Heart left ventricle (tissue), 16 donors: ENCODE measurements at regions not wholly inside any gene's neighbourhood (a gene's known extent, or its start where the extent isn't known, plus 50 kb on each side); places are given as distances from the start of the nearest gene placed in this dataset.

Experiments
- ATAC-seq, 4 donors: fragments of 200-7000 bp; cut with Tn5 transposase; one replicate each; pipeline ENCODE4 v1.9.1; 2020 to 2022; ENCODE audit warnings: moderate library complexity in 4 of 4, mild to moderate bottlenecking in 3 of 4, moderate number of reproducible peaks in 1 of 4
- DNase-seq, 5 donors: peaks; one replicate each; pipeline ENCODE4 v3.0.0-alpha.2; 2020
- H3K27ac ChIP-seq, 12 donors: fragments of 200-600 bp; sonication (generic) in 4 of 12; one replicate each; pipeline versions ENCODE4 v1.5.0 to v1.8.0; 2016 to 2022; ENCODE audit warnings: mild to moderate bottlenecking in 2 of 12
- H3K27me3 ChIP-seq, 9 donors: fragments of 200-600 bp; sonication (generic) in 2 of 9; one replicate each; pipeline versions ENCODE4 v1.5.1 to v1.8.0; 2016 to 2022; ENCODE audit warnings: mild to moderate bottlenecking in 3 of 9
- H3K36me3 ChIP-seq, 9 donors: fragments of 200-600 bp; sonication (generic) in 2 of 9; one replicate each; pipeline versions ENCODE4 v1.5.0 to v1.8.0; 2018 to 2022; ENCODE audit warnings: mild to moderate bottlenecking in 2 of 9
- H3K4me1 ChIP-seq, 12 donors: fragments of 200-600 bp; sonication (generic) in 4 of 12; one replicate each; pipeline versions ENCODE4 v1.5.0 to v1.8.0; 2016 to 2022; ENCODE audit warnings: mild to moderate bottlenecking in 3 of 12
- H3K4me3 ChIP-seq, 12 donors: fragments of 200-600 bp; sonication (generic) in 4 of 12; one replicate each; pipeline versions ENCODE4 v1.5.0 to v1.8.0; 2017 to 2022; ENCODE audit warnings: mild to moderate bottlenecking in 9 of 12, moderate library complexity in 4 of 12
- H3K9me3 ChIP-seq, 12 donors: fragments of 200-600 bp; sonication (generic) in 4 of 12; one replicate each; pipeline versions ENCODE4 v1.5.0 to v1.8.0; 2016 to 2022; ENCODE audit warnings: mild to moderate bottlenecking in 1 of 12
- CTCF ChIP-seq, 12 donors: fragments of 200-600 bp; sonication (generic) in 4 of 12; IDR thresholded peaks; one replicate each; pipeline versions ENCODE4 v1.5.0 to v1.8.0; 2018 to 2022; ENCODE audit warnings: antibody characterized with exemption in 12 of 12, mild to moderate bottlenecking in 5 of 12
- POLR2A ChIP-seq, 2 donors: fragments of 450-650 bp; IDR thresholded peaks; one replicate each; pipeline ENCODE4 v1.6.1; 2017; ENCODE audit warnings: antibody characterized with exemption in 2 of 2, mild to moderate bottlenecking in 2 of 2, moderate library complexity in 2 of 2
- WGBS, 4 donors: extraction: QIAGEN DNeasy Blood & Tissue Kit in 2 of 4; methylation state at CpG; one replicate each; pipeline versions ENCODE4 v1.1.5 to v1.1.7; 2013 to 2018; 5-methylcytosine and 5-hydroxymethylcytosine counted together
- intact Hi-C, 10 donors: fragments of 100-400 bp; cut with DNase I; formaldehyde crosslinking; loops; one replicate each; pipeline versions ENCODE4 v1.11.1 to v1.14.2; 2022
- donor health status: ischemic (EF 13 %, LVEDD 7.1; RV severe dilation, severe dysfunction).
- donor health status: healthy with polysubstance abuse.
- donor health status: DM: no; HTN: yes; CAD: no.
- donor health status: DM: no; HTN: no; CAD: no.
- donor health status: ischemic (EF 25% LVEDD 6.9; RV normal size, moderate dysfunction).
- donor health status: ischemic (EF 25% LVEDD 5.7; RV mildly dilated, moderate dysfunction).
- donor health status: healthy.
- donor health status: DM: yes; HTN: yes; CAD: no.
- donor health status: ischemic (EF 35%, LVEDD 5.7; RV mildly dilated, moderate dysfunction).
- donor health status: nonischemic (EF 11% LVEDD 7.7; RV severe dilation, severe dysfunction).
- donor health status: DM: yes; HTN: yes; CAD: no.
- donor health status: PGD.
- donor health status: ischemic (EF 29% LVEDD 5.4; RV normal size, mild dysfunction).
- donor health status: nonischemic (EF 23%, LVEDD 6.1; RV moderate dilation, normal function).

DNA sequence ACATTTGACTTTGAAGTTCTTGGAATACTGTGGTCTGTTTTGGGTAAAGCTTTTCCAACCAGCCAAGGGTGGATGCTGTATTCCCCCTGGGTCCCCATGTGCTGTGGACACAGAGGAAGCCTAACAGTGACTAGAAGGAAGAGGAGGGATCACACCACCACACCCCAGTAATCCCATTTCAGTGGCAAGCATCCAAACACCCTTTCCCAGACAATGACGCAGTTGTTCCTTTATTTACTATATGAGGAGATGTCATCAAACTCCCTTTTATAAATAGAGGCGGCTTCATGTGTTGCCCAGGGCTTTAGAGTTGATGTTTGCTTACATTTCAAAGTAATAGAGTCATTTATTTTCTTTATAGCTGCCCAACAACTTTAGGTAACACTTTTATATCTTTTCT lies 959.4 kb upstream of the GYPC start:
- ATAC-seq (no peak), DNase-seq (no peak)
- intact Hi-C loops: no loop called here
- Histone ChIP-seq H3K27ac (no peak overlapping the region), H3K4me1 (no peaks in the 10 kb centered on the region), H3K9me3 (no peaks in the 10 kb centered on the region), H3K4me3 (no peak overlapping the region), H3K27me3 (no peaks in the 10 kb centered on the region), H3K36me3 (no peaks in the 10 kb centered on the region)
- 49 to 69% (median 60%) methylated on average over 2 of the region's 2 CpGs for WGBS, 4 donors
- TF ChIP-seq POLR2A (IDR thresholded peaks at IDR 0.05): no peak
- TF ChIP-seq CTCF (IDR thresholded peaks at IDR 0.05): no peak

- DNase-seq (no peak), ATAC-seq (no peak)
- intact Hi-C loops: no loop called here
- no peaks in the 10 kb centered on the region for H3K27me3 ChIP-seq
- H3K36me3 ChIP-seq: no peaks in the 10 kb centered on the region
- 59 to 83% (median 77%) methylated on average over 1 of the region's 1 CpG for WGBS, 4 donors
- no peak overlapping the region for H3K4me3 ChIP-seq
- TF ChIP-seq POLR2A (IDR thresholded peaks at IDR 0.05) (no peak), CTCF (IDR thresholded peaks at IDR 0.05) (no peak)
- no peak overlapping the region for H3K27ac ChIP-seq
- no peaks in the 10 kb centered on the region for H3K9me3 ChIP-seq
- no peaks in the 10 kb centered on the region for H3K4me1 ChIP-seq
Measured at GRCh38 chr2:125698280-125698679, 957.7 kb upstream of the GYPC start.

GRCh38 chr2:125701070-125701469 lies 954.9 kb upstream of the GYPC start:
- Histone ChIP-seq H3K36me3 (no peaks in the 10 kb centered on the region), H3K27ac (no peak overlapping the region), H3K4me3 (no peak overlapping the region), H3K9me3 (no peaks in the 10 kb centered on the region), H3K4me1 (no peaks in the 10 kb centered on the region), H3K27me3 (no peaks in the 10 kb centered on the region)
- no peak for DNase-seq
- WGBS, 4 donors: 83 to 90% (median 87%) methylated on average over 2 of the region's 2 CpGs
- no peak for TF ChIP-seq CTCF (IDR thresholded peaks at IDR 0.05)
- TF ChIP-seq POLR2A (IDR thresholded peaks at IDR 0.05): no peak
- intact Hi-C loops: no loop called here
- no peak for ATAC-seq

DNA sequence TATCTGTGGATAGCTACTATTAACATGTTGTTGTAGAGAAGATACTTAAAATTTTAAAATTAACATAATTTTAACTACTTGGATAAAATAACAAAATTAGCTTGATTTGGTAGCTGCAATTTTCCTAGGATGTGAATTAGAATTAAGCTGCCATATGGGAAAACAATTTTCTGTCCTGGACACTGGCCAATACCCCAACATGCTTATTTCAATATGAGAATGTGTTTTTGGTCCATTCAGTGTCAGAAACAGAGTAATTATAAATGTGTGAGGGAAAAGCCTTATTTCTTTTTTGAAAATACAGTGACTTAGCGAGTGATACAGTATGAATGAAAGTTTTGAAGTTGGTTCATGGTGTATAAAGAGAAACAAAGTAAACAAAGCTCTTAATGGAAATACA lies 948.3 kb upstream of the GYPC start:
- intact Hi-C loops: no loop called here

More for the DNA sequence above, 948.3 kb upstream of the GYPC start:
- WGBS, 4 donors: 41 to 69% (median 62%) methylated on average over 1 of the region's 1 CpG
- TF ChIP-seq CTCF (IDR thresholded peaks at IDR 0.05): no peak
- no peaks in the 10 kb centered on the region for H3K9me3 ChIP-seq
- H3K36me3 ChIP-seq: no peaks in the 10 kb centered on the region
- no peaks in the 10 kb centered on the region for H3K4me1 ChIP-seq
- H3K27me3 ChIP-seq: no peaks in the 10 kb centered on the region
- ATAC-seq: no peak
- no peak for DNase-seq
- no peak overlapping the region for H3K4me3 ChIP-seq
- no peak overlapping the region for H3K27ac ChIP-seq
